Right forelimb (tissue), 1 donor: ENCODE measurements at regions not wholly inside any gene's neighbourhood (a gene's known extent, or its start where the extent isn't known, plus 50 kb on each side); places are given as distances from the start of the nearest gene placed in this dataset.
A peak's percentile ranks its signal among the peaks of the same experiment; 100 is the strongest.

ENCODE experiments used
- DNase-seq: peaks from one replicate; pipeline ENCODE4 v3.0.0-alpha.2; 2018

DNA sequence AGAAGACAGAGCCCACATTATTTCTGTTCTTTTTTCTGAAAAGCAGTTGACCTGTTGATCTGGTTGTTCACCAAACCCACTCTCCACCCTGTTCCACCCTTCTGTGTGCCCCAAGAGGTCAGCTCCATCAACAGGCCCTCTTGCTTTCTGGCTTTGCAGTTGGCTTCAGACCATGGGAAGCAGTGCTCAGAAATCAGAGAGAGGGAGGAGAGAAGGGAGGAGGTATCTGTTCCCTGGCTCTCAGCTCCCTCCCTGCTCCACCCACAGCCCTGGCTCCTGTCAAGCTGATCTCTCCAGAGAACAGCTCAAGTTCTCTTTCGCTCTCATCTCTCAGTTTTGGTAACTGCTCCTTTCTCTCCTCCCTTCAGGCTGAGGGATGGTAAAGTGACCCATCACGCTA lies 144.2 kb upstream of the RAI14 start:
- no peak for DNase-seq

DNA sequence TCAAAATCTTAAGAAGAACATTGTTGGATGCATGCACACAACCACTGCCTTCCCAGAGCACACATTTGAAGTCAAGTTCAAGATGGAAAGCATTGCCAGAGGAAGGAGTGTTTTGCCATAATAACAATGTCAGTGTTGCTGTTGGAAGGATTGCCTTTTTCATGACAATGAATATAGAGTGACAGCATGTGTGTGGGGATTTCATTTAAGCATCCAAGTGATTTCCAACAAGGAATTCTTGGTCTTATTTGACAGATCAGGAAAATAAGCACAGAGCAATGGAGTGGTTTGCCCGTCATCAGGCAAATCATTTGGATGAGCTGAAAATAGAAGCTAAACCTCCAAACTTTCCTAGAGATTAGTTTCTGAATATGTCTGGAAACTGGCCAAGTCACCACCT lies 140.0 kb upstream of the RAI14 start:
- no peak for DNase-seq

DNA sequence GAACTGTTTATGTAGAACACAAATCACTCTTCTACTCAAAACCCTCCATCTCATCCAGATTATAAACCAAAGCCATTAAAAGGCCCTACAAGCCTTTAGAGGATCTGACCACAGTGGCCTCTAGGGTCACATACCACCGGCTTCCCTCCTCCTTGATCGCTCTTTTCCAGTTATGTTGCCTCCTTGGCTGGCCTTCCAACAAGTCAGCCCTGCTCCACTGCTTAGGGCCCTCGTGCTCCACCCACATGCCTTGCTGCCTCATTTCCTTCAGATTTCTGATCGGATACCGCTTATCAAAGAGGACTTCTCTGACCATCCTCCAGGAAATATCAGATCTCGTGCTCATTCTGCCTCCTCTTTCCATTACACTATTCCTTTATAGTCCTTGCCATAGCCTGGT lies 139.4 kb upstream of the RAI14 start:
- no peak for DNase-seq

DNA sequence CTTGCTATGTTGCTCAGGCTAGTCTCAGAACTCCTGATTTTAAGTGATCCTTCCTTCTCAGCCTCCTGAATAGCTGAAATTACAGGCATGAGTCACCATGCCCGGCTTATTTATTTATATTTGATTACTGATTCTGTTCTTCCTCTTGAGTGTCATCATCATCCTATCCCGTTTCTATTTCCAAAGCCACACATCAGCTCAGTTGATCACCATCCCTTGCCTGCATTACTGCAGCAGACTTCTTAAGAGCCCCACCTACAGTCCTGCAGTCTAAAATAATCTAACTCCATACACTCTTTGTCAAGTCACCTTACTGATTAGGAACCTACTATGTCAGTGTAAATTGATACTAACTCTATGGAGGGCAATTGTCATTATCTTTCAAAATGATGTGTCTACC lies 138.9 kb upstream of the RAI14 start:
- no peak for DNase-seq

DNA sequence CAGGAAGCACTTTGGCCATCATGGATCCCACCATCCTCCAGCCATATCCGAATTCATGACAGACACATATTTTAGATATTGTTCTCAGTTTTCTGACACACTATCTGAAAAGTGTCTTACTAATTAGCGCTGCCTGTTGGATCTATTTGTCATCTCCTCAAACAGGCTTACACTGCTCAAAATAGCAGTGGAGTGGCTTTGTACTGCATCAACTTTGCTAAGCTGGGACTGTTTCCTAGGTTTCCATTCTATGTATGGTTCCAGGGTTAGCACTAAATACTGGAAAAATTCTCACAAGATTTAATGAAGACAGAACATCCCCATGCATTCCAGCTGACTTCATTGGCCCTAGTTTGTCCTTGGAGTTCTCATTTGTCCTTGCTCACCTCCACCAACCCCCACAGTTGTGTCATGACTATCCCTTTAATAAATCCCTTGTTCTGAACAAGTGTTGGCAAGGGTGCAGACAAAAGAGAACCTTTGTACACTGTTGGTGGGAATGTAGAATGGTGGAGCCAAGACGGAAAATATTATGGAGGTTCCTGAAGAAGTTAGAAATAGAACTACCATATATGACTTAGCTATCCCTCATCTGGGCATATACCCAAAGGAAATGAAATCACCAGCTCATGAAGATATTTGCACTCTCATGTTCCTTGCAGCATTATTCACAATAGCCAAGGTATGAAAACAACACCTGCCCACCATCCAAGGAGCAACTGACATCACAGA lies 136.5 kb upstream of the RAI14 start:
- DNase-seq, result no peak

DNA sequence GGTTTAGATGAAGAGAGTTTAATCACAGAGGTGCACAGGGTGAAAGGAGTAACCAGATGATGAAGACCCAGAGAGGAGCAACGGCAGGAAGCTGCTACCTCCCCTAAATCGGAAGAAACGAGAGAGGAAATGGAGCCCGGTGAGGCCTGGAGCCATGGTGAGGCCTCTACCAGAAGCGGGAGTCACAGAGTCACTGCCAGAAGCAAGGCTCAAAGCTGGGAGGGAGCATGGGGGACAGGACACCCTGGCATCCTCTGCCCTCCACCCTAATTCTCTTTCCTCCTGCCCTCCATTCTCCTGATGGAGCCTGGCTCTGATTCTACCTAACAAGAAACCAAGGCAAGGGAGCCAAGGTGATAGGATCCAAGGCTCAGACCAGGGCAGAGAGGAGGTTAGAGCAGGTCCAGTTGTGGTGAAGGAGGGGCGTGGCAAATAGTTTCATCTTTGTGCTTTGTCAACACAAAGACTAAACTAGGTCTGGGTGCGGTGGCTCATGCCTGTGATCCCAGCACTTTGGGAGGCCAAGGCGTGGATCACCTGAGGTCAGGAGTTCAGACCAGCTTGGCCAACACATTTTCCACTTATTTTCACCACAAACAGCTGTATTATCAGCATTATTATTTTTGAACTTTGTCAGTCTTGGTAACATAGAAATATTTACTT lies 134.4 kb upstream of the RAI14 start:
- no peak for DNase-seq

DNA sequence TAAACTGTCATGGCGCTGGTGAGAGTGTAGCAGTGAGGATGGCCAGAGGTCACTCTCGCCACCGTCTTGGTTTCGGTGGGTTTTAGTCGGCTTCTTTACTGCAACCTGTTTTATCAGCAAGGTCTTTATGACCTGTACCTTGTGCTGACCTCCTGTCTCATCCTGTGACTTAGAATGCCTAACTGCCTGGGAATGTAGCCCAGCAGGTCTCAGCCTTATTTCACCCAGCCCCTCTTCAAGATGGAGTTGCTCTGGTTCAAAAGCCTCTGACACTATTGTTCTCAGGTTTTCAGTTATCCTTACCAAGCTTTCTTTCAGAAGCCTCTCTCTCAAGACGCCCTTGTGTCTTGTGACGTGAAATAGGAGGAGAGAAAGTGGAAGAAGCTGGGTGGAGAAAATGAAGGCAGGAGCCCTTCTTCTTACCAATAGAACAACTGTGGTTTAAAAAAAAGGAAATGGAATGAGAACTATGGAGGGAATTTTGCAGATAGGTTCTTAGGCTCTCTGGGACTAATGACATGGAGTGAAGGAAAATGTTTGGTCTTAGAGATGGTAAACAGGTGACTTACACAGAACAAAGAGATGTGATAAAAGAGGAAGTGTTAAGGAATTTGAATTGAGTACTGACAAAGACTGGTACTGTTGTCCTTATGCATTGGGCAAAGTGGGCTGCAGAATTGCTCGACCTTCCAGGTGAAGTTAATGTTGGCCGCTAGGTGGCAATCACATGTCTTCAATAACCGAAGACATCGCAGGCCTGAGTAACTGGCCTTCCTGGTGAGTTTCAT lies 133.3 kb upstream of the RAI14 start:
- DNase-seq, result peak; percentile 67

DNA sequence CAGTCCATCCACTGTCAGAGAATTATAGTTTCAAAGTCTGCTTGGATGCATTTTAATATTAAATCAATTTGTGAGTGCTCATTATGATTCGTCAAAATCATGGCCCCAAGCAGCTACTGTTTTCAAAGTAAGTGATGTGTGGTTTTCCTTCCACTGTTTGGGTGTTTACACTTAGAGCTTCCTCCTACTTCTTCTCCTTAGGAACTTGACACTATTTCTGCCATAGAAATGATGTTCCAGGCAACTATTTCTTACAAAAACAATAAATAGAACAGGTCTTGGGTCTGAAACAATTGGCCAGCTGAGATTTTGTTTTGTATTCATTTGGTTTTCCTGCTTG lies 132.8 kb upstream of the RAI14 start:
- DNase-seq, result no peak

DNA sequence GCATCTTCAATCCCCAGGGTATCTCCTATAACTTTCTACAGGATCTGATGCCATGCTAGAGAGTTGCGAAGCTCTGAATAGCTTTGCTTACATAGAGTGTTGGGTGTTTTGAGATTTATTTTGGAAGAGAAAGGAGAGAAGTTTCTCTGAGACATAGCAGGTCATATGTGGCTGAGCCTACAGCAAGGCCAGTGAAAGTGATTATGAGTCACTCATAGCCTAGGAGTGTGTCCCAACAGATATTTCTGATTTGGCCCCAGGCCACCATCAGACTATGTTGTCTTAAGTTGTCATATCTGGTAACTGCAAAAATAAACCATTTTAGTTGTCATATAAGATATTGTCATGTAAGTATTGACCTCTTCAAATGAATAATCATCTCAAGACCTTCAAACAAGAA lies 132.0 kb upstream of the RAI14 start:
- no peak for DNase-seq

DNA sequence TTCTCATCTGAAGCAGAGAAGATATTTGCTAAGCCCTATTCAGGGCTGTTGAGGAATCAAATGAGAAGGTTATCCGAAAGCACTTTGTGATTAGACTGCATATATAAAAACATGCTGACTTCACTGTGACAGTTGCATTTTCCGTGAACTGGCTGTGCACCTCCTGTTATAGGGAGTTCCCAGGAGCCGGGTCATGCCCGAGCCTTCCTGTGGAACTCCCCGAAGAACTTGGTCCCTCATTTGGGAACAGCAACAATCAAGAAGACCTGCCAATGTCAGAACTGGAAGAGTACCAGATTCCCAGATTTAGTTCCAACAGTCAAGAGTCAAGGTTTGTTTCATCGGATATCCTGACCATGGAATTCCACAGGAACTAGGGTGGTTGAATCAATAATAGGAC lies 130.4 kb upstream of the RAI14 start:
- DNase-seq, result no peak

DNA sequence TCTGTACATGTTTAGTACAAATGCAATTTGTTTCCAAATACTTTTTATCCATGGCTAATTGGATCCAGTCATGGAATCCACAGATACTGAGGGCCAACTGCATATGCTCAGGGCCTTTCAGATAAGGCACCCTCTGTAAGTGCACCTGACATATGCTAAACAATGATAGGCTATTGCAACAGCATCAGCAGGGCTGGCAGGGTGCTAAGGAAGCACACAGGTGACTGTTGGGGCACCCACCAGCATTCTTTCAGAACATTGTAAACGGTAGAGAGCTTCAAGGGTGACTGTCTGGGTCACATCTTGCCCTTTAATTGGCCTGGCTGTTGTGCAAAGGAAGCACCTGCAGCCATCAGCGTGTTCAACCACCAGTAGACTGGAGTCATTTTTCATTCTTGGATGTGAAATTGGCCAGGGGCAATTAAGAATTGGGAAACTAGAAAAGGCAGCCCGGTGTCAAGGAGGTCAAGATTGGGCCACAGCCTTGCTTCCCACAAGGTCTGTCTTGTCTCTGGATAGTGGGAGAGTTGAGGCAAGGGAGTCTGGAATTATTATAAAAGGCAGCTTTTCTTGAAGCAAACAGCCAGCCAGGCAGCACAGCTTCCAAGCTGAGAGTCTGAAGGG lies 129.3 kb upstream of the RAI14 start:
- no peak for DNase-seq

DNA sequence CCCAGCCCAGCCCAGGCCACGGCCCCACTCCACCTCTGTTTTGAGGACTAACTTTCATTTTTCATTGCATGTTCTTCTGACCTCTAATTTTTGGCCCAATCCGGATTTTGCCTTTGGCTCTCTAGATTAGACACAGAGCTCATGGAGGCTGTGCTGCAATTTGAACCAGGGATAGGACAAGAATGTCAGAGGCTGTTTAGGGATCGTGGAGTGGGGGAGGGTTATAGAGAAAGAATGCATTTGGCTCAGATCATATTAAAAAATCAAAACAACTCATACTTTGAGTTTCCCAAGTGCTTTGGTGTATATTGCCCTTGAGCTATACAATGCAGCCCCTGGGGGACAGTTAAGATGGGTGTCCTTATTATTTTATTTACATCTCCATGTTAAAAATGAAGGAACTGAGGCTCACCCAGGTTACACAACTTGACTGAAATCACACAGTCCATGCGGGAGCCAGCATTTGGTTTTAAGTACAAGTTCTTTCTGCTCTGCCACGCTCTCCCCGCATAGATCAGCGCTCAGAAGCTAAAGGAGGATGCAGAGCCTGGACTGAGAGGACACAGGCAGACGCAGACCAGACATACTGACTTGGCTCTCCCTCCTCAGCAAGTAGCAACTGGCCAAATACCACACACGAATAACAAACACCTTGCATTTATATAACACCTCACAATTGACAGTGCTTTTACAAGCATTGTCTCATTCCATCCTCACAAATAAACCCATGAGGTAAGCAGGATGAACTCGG lies 126.4 kb upstream of the RAI14 start:
- no peak for DNase-seq

DNA sequence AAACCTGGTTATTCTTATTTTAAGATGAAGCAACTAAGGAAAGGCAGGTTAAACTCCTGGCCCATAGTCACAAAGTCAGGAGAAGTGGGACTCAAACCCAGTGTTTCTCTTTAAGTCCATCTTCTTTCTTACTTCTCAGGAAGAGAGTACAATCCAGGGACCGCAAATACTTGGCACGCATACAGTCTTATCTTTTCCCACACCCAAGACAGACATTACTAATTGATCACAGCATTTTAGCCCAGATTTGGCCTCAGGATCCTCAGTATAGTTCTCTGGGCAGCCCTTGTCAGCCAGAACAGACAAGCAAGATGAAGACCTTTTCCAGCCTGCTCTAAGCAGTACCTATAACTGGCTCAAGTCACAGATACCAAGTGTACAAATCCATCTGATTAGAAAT lies 125.5 kb upstream of the RAI14 start:
- DNase-seq, result no peak

DNA sequence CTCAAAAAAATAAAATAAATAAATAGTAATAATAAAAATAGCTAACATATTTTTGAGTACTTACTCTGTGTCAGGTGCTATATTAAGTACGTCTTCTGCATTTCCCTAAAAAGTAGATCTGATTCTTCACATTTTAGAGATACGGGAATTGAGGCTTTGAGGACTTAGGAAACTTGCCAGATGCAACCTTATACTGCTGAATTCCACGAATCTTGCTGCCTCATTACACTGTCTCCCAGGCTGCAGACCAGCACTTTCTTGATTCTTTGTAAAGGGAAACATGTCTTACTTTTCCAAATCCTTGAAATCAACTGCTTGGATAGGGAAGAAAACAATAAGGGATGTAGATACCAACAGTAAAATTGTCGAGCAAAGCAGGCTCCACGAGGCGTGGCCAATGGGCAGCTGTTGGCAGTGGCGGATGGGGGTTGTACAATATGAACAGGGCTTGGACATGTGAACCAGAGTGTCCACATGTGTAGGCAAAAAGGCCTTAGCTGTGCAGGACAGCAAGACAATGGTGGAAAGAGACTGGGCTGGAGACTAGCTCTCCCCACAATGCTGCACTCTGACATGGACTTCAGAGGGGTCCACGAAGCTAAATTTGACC lies 124.3 kb upstream of the RAI14 start:
- no peak for DNase-seq

DNA sequence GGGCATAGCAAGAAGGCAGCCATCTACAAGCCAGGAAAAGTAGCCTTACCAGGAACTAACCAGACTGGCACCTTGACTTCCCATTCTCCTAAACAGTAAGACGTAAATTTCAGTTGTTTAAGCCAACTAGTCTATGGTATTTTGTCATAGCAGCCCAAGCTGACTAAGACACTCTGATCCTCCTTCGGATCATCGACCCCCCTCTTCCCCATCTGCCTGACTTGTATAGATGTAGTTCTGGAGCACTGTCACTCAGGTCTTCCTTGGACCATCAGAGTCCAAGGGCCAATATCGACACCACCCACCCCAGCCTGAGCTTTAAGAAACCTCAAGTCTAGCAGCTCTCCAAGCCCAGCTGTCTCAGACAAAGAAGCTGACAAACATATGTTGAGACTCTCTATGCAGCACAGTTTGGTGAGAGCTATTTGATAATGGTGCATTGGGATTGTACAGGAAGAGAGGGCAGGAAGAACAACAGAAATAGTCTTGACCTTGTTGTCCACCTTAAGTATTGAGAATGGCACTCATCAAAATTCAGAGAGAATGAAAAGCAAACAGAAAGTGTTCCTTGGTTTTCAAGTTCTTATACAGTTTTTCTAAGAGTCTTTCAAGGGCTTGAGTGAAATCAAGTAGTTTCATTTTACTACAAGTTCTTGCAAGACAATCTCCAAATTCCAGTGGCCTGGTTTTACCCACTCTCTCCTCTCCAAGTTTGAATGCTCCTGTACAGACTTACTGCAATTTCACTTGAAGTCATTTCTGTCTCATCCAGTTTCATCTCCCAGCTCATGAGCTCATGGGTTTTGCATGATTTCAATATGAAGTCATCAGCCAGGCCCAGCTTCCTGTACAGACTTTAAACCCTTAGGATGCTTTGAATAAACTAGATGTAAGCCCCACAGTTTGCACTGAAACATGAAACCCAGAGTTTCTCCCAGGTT lies 122.3 kb upstream of the RAI14 start:
- DNase-seq, result no peak

DNA sequence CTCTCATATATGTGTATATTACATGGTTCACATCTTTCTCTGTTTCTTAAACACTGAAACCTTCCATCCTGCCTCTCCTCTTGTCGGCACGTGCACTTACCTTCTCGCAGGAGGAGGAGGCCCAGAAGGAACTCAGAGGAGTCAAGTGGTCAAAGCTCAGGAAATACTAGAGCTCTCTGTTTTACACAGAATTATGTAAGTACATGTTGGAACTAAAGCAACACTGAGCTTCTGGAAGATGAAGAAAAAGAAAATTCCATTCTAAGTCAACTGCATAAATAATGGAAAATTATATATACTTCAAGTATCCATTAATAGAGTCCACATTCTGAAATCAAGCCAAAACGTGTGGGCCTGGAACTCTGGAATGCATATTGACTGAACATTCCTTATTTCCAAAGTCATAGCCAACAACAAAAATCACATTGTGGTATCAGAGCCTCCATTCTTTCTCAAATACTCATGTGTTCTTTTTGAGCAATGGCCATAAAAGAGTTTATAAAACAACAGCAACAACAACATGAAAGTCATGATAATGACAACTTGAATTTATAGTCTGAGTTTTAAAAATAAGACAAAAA lies 121.5 kb upstream of the RAI14 start:
- no peak for DNase-seq

DNA sequence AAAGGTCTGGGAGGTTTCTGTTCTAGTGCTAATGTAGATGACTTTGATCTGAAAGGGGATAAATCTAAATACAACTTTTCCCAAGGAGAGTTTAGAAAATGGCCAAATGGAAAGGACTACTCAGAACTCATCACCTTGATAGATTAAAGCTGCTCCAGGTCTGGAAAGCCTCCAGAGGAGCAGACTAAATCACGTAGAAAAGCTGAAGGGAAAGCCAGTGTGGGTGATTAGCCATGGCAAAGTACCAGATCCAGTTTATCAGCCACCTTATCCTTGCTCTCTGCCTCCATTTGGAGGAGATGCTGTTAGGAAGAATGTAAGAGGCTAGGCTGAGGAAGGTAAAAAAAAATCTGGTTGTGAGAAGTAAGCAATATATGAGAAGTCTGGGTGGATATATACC lies 120.7 kb upstream of the RAI14 start:
- DNase-seq, result no peak

DNA sequence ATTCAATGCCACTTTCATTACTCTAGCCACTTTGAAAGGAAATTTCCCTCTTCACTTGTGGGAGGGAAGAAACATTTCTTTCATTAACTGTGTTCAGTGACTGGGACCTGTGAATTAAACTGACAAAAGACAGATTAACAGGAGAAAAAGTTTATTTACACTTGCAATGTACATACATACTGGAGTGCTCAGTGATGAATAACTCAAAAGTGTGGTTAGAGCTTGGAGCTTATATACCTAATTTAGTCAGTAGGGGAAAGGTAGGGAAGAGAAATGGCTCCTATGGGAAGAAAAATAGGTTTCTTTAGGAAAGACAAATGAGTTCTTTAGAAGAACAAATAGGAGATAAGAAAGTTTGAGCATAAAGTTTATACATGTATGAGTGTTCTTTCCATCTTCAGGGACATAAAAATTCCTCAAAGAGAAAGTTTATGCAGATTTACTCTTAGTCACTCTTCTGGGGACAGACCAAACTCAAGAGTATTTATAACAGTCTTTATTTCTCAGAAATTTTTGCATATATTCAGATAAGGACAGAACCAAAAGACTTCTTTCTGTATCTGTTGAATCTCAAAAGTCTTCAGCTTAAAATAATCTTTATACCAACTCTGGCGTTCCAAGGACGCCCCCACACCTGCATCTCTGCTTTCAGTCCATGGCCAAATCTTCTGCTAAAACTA lies 120.0 kb upstream of the RAI14 start:
- no peak for DNase-seq

DNA sequence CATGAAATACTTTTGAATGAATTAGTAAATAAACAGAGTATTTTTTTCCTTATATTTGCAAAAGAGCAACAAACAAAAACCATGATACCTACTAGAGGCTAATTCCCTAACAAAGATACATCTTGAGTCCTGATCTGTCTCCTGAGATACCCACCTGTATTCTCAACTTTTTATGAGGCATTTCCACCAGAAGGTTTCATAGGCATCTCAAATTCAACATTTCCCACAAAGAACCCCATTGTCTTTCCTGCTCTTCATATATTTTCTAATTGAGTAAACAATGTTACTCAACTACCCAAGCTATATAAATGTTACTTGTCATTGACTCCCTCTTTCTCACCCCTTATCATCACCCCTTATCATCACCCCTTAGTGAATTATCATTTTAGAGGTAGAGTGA lies 119.4 kb upstream of the RAI14 start:
- DNase-seq, result no peak

DNA sequence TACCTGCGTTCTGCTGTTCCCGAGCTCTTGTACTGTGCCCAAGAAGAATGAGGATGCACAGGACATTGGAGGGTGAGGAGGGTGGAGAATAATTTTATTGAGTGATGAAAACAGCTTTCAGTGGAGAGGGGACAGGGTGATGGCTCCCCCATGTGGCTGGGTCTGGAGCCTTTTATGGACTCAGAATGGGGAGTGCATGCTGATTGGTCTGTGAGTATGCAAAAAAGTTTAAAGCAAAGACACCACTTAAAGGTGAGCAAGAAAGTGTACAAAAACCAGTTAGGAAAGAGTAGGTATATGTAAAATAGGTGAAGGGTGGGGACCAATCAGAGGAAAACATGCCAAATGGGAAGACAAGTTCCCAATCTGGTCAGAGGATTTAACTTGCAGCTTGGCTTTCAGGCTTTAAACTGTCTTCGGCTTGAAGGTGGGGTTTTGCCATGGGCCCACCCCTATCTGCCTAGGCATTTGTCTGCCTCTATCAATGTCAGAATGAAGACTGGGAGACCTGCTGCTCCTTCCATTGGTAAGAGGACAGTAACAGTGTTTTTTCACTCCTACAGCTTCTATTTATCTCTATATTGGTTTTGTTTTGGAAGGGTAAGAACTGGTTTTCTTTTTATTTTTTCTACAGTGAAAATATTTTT lies 118.0 kb upstream of the RAI14 start:
- DNase-seq, result no peak
